ENCODE measurements at regions not wholly inside any gene's neighbourhood (a gene's known extent, or its start where the extent isn't known, plus 50 kb on each side); places are given as distances from the start of the nearest gene placed in this dataset.

- TF ChIP-seq, protein P1, sequence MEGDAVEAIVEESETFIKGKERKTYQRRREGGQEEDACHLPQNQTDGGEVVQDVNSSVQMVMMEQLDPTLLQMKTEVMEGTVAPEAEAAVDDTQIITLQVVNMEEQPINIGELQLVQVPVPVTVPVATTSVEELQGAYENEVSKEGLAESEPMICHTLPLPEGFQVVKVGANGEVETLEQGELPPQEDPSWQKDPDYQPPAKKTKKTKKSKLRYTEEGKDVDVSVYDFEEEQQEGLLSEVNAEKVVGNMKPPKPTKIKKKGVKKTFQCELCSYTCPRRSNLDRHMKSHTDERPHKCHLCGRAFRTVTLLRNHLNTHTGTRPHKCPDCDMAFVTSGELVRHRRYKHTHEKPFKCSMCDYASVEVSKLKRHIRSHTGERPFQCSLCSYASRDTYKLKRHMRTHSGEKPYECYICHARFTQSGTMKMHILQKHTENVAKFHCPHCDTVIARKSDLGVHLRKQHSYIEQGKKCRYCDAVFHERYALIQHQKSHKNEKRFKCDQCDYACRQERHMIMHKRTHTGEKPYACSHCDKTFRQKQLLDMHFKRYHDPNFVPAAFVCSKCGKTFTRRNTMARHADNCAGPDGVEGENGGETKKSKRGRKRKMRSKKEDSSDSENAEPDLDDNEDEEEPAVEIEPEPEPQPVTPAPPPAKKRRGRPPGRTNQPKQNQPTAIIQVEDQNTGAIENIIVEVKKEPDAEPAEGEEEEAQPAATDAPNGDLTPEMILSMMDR (IDR thresholded peaks at IDR 0.05; ENCODE audit: extremely low read depth, low read depth, low read length) = no peak
- H3K9me3 ChIP-seq (ENCODE audit: low read depth, low read length) = no peaks in the 10 kb centered on the region
- no peaks in the 10 kb centered on the region for H3K27me3 ChIP-seq (ENCODE audit: insufficient read depth, low read length)
- no peak overlapping the region for H3K27ac ChIP-seq (ENCODE audit: low read depth, low read length)
- H3K4me3 ChIP-seq (ENCODE audit: insufficient read depth, low read length) = no peak overlapping the region
- H4K20me1 ChIP-seq (ENCODE audit: insufficient read depth, low read length) = no peaks in the 10 kb centered on the region
- H3K4me1 ChIP-seq (ENCODE audit: insufficient read depth, low read length) = no peaks in the 10 kb centered on the region
- no peaks in the 10 kb centered on the region for H3K79me2 ChIP-seq (ENCODE audit: insufficient read depth, low read length)
- no peak overlapping the region for H2AFZ ChIP-seq (ENCODE audit: low read length)
- H3K36me3 ChIP-seq (ENCODE audit: insufficient read depth, low read length) = no peaks in the 10 kb centered on the region
- no peak for DNase-seq (ENCODE audit: insufficient read length, low spot score, missing footprints)
- no peak overlapping the region for H3K4me2 ChIP-seq (ENCODE audit: insufficient read depth, low read length)
These were observed 265.2 kb downstream of the ATG4C start for GRCh38 chr1:63049135-63049534.

DNA sequence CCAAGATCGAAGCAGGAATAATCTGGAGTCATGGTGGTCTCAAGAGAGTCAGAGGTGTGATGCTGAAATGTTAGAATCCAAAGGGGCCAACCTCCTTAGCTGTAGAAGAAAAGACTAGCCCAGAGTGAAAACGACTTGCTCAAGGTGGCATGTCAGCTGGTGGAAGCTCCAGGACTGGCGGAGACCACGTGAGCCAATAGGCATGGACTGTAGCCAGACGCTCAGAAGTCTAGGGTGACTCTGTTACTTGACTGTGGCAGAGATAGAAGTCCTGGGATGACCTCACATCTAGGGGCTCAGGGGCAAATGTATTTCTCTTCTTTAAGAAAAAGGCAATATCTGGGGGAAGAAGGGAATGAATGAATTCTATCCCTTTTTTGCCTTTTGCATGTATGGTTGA, 267.4 kb downstream of the ATG4C start:
- Histone ChIP-seq H2AFZ (ENCODE audit: low read length) (no peak overlapping the region), H3K36me3 (ENCODE audit: insufficient read depth, low read length) (no peaks in the 10 kb centered on the region), H3K27me3 (ENCODE audit: insufficient read depth, low read length) (no peaks in the 10 kb centered on the region), H3K27ac (ENCODE audit: low read depth, low read length) (no peak overlapping the region), H3K79me2 (ENCODE audit: insufficient read depth, low read length) (no peaks in the 10 kb centered on the region), H3K9me3 (ENCODE audit: low read depth, low read length) (no peaks in the 10 kb centered on the region), H3K4me3 (ENCODE audit: insufficient read depth, low read length) (no peak overlapping the region), H4K20me1 (ENCODE audit: insufficient read depth, low read length) (no peaks in the 10 kb centered on the region), H3K4me2 (ENCODE audit: insufficient read depth, low read length) (no peak overlapping the region), H3K4me1 (ENCODE audit: insufficient read depth, low read length) (no peaks in the 10 kb centered on the region)
- TF ChIP-seq, protein P1 (IDR thresholded peaks at IDR 0.05; ENCODE audit: extremely low read depth, low read depth, low read length) = no peak
- no peak for DNase-seq (ENCODE audit: insufficient read length, low spot score, missing footprints)

DNA sequence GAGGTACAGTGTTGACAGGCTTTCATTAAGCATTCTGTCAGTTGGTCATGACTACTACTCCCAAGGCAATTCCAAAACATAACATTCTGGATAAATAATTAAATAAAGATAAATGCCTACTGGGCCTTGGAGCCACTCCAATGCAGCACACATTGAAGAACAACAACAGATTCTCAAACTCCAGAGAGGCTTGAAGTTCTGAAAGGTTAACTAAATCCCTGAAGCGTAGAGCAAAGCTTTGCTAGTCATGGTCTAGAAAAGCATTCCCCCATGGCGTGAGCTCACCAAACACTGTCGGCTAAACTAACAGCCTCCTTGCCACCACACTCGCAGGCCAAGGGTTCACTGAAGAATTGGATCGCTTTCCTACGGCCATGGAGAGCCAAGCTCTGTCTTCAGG, 268.0 kb downstream of the ATG4C start:
- TF ChIP-seq, protein P1 (IDR thresholded peaks at IDR 0.05; ENCODE audit: extremely low read depth, low read depth, low read length) = no peak
- Histone ChIP-seq H3K9me3 (ENCODE audit: low read depth, low read length) (no peaks in the 10 kb centered on the region), H2AFZ (ENCODE audit: low read length) (no peak overlapping the region), H3K36me3 (ENCODE audit: insufficient read depth, low read length) (no peaks in the 10 kb centered on the region), H3K27ac (ENCODE audit: low read depth, low read length) (no peak overlapping the region), H3K4me3 (ENCODE audit: insufficient read depth, low read length) (no peak overlapping the region), H3K79me2 (ENCODE audit: insufficient read depth, low read length) (no peaks in the 10 kb centered on the region), H3K4me2 (ENCODE audit: insufficient read depth, low read length) (no peak overlapping the region), H4K20me1 (ENCODE audit: insufficient read depth, low read length) (no peaks in the 10 kb centered on the region), H3K27me3 (ENCODE audit: insufficient read depth, low read length) (no peaks in the 10 kb centered on the region), H3K4me1 (ENCODE audit: insufficient read depth, low read length) (no peaks in the 10 kb centered on the region)
- no peak for DNase-seq (ENCODE audit: insufficient read length, low spot score, missing footprints)

DNA sequence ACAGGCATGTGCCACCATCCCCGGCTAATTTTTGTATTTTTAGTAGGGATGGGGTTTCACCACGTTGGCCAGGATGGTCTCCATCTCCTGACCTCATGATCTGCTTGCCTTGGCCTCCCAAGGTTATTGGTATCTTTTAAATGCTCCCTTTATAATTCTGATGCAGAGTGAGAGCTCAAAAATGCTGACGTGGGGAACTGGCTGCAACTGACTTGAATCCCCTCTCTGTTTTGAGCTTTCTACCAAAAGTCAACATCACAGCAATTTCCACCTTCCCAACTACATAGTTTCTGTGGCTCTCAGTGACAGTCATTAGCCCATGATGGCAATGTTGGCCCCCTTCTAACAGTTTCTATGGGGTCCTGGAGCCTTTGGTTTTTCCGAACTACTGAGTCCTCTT, 268.2 kb upstream of the FOXD3 start:
- H3K27ac ChIP-seq (ENCODE audit: low read depth, low read length) = no peak overlapping the region
- H3K36me3 ChIP-seq (ENCODE audit: insufficient read depth, low read length) = no peaks in the 10 kb centered on the region
- H3K79me2 ChIP-seq (ENCODE audit: insufficient read depth, low read length) = no peaks in the 10 kb centered on the region
- H3K9me3 ChIP-seq (ENCODE audit: low read depth, low read length) = no peaks in the 10 kb centered on the region
- no peaks in the 10 kb centered on the region for H4K20me1 ChIP-seq (ENCODE audit: insufficient read depth, low read length)
- no peak overlapping the region for H3K4me2 ChIP-seq (ENCODE audit: insufficient read depth, low read length)
- H2AFZ ChIP-seq (ENCODE audit: low read length) = no peak overlapping the region
- H3K4me1 ChIP-seq (ENCODE audit: insufficient read depth, low read length) = no peaks in the 10 kb centered on the region
- no peaks in the 10 kb centered on the region for H3K27me3 ChIP-seq (ENCODE audit: insufficient read depth, low read length)
- DNase-seq (ENCODE audit: insufficient read length, low spot score, missing footprints) = no peak
- no peak overlapping the region for H3K4me3 ChIP-seq (ENCODE audit: insufficient read depth, low read length)
- TF ChIP-seq, protein P1 (IDR thresholded peaks at IDR 0.05; ENCODE audit: extremely low read depth, low read depth, low read length) = no peak

All from osteoblast (primary cell).